DOHH2 (cell line): ENCODE measurements at regions not wholly inside any gene's neighbourhood (a gene's known extent, or its start where the extent isn't known, plus 50 kb on each side); places are given as distances from the start of the nearest gene placed in this dataset.

ENCODE experiments used
- CTCF ChIP-seq: fragments of 200-600 bp; sonication (generic); IDR thresholded peaks from one replicate; pipeline ENCODE4 v1.5.1; 2014; ENCODE audit warnings: antibody characterized with exemption, mild to moderate bottlenecking, low read depth, low read length; ENCODE audit not compliant: poor library complexity, severe bottlenecking
- EZH2phosphoT487 ChIP-seq: fragments of 200-600 bp; sonication (generic); IDR thresholded peaks from 2 replicates; pipeline ENCODE4 v1.6.1; 2017; ENCODE audit warnings: borderline replicate concordance, mild to moderate bottlenecking, antibody characterized with exemption, low read length, moderate library complexity, mixed read lengths

DNA sequence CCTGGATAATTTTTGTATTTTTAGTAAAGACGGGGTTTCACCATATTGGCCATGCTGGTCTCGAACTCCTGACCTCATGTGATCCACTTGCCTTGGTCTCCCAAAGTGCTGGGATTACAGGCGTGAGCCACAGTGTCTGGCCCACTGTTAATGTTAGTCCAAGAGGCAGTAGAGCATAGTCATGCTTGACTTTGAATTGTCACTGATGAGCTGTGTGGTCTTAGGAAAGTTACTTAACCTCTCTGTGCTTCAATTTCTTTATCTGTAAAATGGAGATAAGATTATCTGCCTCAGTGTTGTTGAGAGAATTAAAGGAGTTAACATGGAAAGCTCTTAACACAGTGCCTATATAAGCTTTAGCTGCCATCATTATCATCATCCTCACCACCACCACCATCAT, 78.1 kb downstream of the TBX3 start:
- TF ChIP-seq CTCF (no peak), EZH2phosphoT487 (no peak)
